GM19372 (cell line): ENCODE measurements at regions not wholly inside any gene's neighbourhood (a gene's known extent, or its start where the extent isn't known, plus 50 kb on each side); places are given as distances from the start of the nearest gene placed in this dataset.

Experiments
- ATAC-seq: cut with Tn5 transposase; IDR thresholded peaks from one replicate; pipeline ENCODE4 v1.9.1; 2021; ENCODE audit warnings: mild to moderate bottlenecking, low read depth, moderate library complexity; ENCODE audit not compliant: unreplicated experiment

- ATAC-seq, result no peak
Observed at GRCh38 chr22:49431551-49431950, 396.1 kb downstream of the BRD1 start.

- ATAC-seq, result no peak
Observed at GRCh38 chr22:49429066-49429465, 398.6 kb downstream of the BRD1 start.

- no peak for ATAC-seq
Observed at GRCh38 chr22:49427941-49428340, 399.7 kb downstream of the BRD1 start.

GRCh38 chr22:49427341-49427740, 400.3 kb downstream of the BRD1 start:
- no peak for ATAC-seq

- ATAC-seq, result no peak
Observed at GRCh38 chr22:49426618-49427266, 400.9 kb downstream of the BRD1 start.

GRCh38 chr22:49426098-49426497, 401.6 kb downstream of the BRD1 start:
- no peak for ATAC-seq

- no peak for ATAC-seq
Observed at GRCh38 chr22:49425356-49425755, 402.3 kb downstream of the BRD1 start.

- ATAC-seq, result no peak
Observed at GRCh38 chr22:49424893-49425270, 402.8 kb downstream of the BRD1 start.

GRCh38 chr22:49423125-49423650, 404.5 kb downstream of the BRD1 start:
- no peak for ATAC-seq

GRCh38 chr22:49422701-49423100, 405.0 kb downstream of the BRD1 start:
- no peak for ATAC-seq

- no peak for ATAC-seq
Observed at GRCh38 chr22:49420651-49421050, 407.0 kb downstream of the BRD1 start.

- ATAC-seq, result no peak
Observed at GRCh38 chr22:49419661-49420060, 408.0 kb downstream of the BRD1 start.

GRCh38 chr22:49418943-49419342, 408.7 kb downstream of the BRD1 start:
- ATAC-seq, result no peak

- ATAC-seq, result no peak
Observed at GRCh38 chr22:49418341-49418894, 409.3 kb downstream of the BRD1 start.

- ATAC-seq, result no peak
Observed at GRCh38 chr22:49417833-49418232, 409.8 kb downstream of the BRD1 start.

GRCh38 chr22:49417326-49417725, 410.3 kb downstream of the BRD1 start:
- ATAC-seq, result no peak

GRCh38 chr22:49415151-49415951, 412.3 kb downstream of the BRD1 start:
- ATAC-seq, result no peak

GRCh38 chr22:49413551-49413950, 414.1 kb downstream of the BRD1 start:
- ATAC-seq, result no peak

- ATAC-seq, result no peak
Observed at GRCh38 chr22:49413146-49413545, 414.5 kb downstream of the BRD1 start.

- no peak for ATAC-seq
Observed at GRCh38 chr22:49412236-49412635, 415.4 kb downstream of the BRD1 start.

GRCh38 chr22:49411236-49411635, 416.4 kb downstream of the BRD1 start:
- ATAC-seq, result no peak
